Esophagus muscularis mucosa (tissue), 3 donors: ENCODE measurements at regions not wholly inside any gene's neighbourhood (a gene's known extent, or its start where the extent isn't known, plus 50 kb on each side); places are given as distances from the start of the nearest gene placed in this dataset.

Experiments
- POLR2AphosphoS5 ChIP-seq, 2 donors: sonication (generic); formaldehyde crosslinking; IDR thresholded peaks; one replicate each; pipeline ENCODE4 v1.6.1; 2017; ENCODE audit warnings: antibody characterized with exemption in 2 of 2
- TF ChIP-seq, protein P1 (sequence below), 3 experiments: fragments of 200-600 bp in 2 of 3; fragments of 450-650 bp in 1 of 3; sonication (generic) in 2 of 3; IDR thresholded peaks; one replicate each; pipeline ENCODE4 v1.5.1; 2017 to 2019; ENCODE audit warnings: antibody characterized with exemption in 3 of 3, mild to moderate bottlenecking in 2 of 3, moderate library complexity in 1 of 3

DNA sequence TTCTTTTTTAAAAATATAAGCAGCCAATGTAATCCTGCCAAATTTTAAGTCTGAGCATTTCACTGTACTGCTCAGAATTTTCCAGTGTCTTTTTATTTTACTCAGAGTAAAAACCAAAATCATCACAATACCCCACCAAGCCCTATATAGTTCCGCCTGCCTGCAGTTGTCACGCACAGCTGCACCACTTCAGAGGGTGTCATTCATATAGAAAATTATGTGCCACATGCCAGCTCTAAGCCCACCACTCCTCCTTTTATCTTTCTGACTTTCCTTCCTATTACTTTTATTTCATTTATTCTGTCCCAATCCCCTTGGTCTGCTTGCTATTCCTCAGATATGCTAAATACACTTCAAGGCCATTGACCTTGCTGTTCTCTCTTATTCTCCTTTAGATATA lies 233.1 kb upstream of the DPPA4 start:
- no peak for TF ChIP-seq POLR2AphosphoS5 (IDR thresholded peaks at IDR 0.05)
- TF ChIP-seq, protein P1, sequence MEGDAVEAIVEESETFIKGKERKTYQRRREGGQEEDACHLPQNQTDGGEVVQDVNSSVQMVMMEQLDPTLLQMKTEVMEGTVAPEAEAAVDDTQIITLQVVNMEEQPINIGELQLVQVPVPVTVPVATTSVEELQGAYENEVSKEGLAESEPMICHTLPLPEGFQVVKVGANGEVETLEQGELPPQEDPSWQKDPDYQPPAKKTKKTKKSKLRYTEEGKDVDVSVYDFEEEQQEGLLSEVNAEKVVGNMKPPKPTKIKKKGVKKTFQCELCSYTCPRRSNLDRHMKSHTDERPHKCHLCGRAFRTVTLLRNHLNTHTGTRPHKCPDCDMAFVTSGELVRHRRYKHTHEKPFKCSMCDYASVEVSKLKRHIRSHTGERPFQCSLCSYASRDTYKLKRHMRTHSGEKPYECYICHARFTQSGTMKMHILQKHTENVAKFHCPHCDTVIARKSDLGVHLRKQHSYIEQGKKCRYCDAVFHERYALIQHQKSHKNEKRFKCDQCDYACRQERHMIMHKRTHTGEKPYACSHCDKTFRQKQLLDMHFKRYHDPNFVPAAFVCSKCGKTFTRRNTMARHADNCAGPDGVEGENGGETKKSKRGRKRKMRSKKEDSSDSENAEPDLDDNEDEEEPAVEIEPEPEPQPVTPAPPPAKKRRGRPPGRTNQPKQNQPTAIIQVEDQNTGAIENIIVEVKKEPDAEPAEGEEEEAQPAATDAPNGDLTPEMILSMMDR (IDR thresholded peaks at IDR 0.05): no peak
